NCI-H2196 (cell line): ENCODE measurements at regions not wholly inside any gene's neighbourhood (a gene's known extent, or its start where the extent isn't known, plus 50 kb on each side); places are given as distances from the start of the nearest gene placed in this dataset.

Experiments
- DNase-seq: peaks from one replicate; lab custom pipeline; 2025; ENCODE audit not compliant: unreplicated experiment; lab: John Stamatoyannopoulos, UW

- DNase-seq = no peak
Measured at GRCh38 chr11:70532731-70533130, 134.4 kb downstream of the CTTN start.

GRCh38 chr11:70535191-70535971 is 137.1 kb downstream of the CTTN start:
- no peak for DNase-seq

GRCh38 chr11:70536051-70536877 is 137.9 kb downstream of the CTTN start:
- DNase-seq = no peak

GRCh38 chr11:70537576-70538571 is 139.5 kb downstream of the CTTN start:
- DNase-seq = no peak

DNA sequence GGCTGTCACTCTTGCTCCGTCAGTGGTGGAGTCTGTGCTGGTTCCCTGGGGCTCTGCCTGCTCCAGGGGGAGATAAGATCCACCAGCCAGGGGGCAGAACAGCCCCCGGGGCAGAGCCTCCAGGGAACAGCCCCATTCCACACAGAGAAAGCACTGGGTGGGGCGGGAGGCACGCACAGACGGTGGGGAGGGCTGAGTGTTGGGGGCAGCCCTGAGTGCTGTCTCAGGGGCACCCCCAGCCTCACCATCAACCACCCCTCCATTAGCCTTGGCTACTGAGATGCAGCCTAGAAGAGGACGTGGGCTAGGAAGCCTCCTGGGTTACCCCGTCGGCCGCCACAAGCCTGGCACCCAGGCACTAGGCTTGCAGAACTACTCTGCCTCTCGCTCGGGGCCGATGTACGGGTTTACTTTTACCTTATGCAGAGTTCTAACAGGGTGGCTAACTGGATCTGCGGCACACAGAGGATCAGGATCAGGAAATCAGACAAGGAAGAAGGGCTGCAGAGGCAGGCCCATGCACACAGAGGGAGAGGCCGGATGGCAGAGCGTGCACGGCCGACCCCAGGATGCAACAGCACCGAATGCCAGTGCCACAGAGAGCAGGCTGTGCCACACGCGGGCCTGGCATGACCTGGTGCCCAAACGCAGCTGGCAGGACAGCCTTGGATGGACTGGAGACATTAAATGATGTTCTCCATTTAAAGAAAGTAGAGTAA is 140.5 kb downstream of the CTTN start:
- DNase-seq = no peak

DNA sequence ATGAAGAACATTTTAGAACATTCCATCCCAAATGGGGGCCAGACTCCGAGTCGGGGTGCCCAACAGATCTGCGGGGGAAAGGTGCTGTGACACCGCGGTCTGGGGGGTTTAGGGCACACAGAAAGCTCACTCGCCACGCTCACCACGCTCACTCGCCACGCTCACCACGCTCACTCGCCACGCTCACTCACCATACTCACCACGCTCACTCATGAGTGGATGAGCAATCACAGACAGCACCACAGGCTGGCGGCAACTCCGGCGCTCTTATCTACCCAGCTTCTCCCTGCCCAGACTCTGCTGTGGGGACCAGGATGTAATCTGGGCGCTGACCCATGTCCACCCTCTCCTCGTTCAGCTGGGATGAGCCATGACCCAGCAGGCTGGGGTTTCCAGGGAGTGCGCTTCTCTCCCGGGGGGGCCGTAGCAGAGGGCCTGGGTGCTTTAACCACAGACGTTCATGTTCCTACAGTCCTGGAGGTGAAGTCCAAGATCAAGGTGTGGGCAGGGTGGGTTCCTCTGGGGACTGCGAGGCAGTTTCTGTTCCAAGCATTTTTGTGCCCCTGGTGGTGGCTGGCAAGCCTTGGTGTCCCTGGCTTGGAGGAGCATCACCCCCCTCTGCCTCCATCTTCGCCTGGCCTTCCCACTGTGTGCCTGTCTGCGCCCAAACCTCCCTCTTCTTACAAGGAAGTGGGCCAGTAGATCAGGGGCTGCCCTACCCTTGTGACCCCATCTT is 141.2 kb downstream of the CTTN start:
- DNase-seq = no peak

GRCh38 chr11:70540196-70540595 is 141.9 kb downstream of the CTTN start:
- no peak for DNase-seq

DNA sequence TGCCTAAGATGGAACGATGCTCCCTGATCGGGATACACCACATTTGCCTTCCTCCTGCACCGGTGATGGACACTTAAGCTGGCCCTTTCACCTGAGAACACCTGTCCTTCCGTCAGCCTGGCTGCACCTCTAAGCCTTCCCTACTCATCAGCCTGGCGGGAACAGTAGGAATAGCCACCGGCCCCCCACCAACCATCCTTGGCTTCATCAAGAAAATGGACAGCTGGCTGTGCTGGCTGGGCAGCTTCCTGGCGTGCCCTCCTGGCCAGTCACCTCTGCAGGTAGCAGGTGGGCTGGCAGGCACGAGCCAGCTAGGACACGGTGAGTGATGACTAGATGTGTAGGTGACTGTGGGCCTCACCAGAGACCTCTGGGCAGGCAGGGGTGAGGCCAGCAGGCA is 142.8 kb downstream of the CTTN start:
- DNase-seq = no peak

GRCh38 chr11:70541699-70542098 is 143.4 kb downstream of the CTTN start:
- DNase-seq = no peak

DNA sequence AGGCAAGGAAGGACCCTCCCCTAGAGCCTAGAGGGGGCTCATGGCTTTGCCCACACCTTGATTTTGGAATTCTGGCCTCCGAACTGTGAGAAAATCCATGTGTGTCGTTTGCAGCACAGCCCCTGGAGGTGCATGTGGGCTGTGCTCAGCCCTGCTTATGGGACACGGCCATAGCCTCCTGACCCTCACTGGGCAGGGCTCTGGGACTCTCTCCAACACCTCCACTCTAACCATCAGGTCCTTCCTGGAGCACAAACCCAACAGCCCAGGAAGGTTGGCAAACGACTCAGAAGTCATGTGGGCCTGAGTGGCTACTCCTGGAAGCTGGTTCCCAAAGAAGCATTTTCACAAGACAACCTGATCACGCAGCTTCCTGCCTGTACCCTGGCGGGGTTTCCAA is 144.1 kb downstream of the CTTN start:
- DNase-seq = peak; percentile 31

- no peak for DNase-seq
Measured at GRCh38 chr11:70542811-70543210, 144.5 kb downstream of the CTTN start.

DNA sequence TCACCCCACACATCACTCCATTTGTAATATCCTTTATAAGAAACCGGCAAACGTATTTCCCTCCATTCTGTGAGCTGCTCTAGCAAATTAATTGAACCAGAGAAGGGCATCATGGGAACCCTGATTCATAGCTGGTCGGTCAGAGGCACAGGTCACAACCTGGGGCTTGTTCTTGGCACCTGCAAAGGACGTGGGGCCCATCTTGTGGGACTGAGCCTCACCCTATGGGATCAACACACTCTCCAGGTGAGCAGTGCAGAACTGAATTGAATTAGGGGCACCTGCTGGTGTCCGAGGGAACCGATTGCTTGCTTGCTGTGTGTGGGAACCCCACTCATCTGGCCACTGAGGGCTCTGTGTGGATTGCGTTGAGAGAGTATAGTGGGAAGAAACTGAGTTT is 145.3 kb downstream of the CTTN start:
- DNase-seq = no peak

DNA sequence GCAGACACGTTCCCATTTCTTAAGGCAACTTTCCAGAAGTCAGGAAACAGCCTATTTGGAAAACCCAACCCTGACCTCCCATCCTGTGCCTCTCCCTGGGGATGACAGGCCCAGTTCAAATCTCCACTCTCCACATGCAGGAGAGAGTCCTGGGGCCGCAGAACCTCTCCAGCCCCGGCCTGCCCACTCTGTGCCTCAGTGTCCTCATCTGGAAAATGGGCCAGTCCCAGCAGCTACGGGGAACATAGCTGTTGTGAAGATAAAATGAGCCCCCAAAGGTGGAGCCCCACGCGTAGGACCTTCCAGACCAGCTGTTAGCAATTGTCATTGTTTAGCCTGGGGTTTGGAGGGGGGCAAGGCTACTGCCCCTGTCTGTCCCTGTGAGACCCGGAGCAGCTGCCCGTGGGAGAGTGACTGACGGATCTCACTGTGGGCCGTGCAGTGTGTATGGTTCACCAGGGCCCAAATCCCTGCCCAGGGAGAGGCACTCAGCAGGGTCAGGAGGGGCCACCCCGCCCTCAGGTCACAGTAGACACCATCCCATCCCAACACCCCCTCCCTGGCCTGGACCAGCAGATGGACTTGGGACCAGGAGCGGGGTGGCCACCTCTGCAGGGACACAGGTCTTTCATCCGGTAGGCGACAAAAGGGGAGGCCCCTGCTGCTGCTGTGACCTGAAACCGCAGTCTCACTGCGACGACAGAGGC is 145.9 kb downstream of the CTTN start:
- no peak for DNase-seq

GRCh38 chr11:70544774-70545609 is 146.7 kb downstream of the CTTN start:
- DNase-seq = no peak

DNA sequence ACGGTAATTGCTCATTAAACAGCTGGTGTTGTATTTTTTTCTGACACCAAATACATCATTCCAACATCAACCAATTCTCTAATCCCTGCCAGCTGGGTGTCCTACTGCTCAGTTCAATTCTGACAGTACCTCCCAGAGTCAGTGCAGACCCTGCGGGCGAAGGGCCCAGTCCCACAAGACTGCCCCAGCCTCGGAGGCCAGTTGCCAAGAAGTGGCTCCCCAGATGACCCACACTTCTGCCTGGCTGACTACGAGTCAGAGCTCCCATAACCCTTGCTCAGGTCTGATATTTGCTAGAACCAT is 147.2 kb downstream of the CTTN start:
- DNase-seq = no peak

- no peak for DNase-seq
Measured at GRCh38 chr11:70546191-70546940, 148.0 kb downstream of the CTTN start.

GRCh38 chr11:70547386-70547785 is 149.1 kb downstream of the CTTN start:
- no peak for DNase-seq
